ENCODE measurements at regions not wholly inside any gene's neighbourhood (a gene's known extent, or its start where the extent isn't known, plus 50 kb on each side); places are given as distances from the start of the nearest gene placed in this dataset.
"Not testable (repeated sequence)": the region's sequence is repeated elsewhere in the genome, so short reads cannot be mapped to it uniquely, and the experiment has no call there.

GRCh38 chr22:22372086-22372485 lies 127.5 kb downstream of the VPREB1 start:
- no peak for DNase-seq (ENCODE audit: low spot score)

- DNase-seq (ENCODE audit: low spot score), result no peak
These were observed 129.6 kb downstream of the VPREB1 start for GRCh38 chr22:22374163-22374562.

- DNase-seq (ENCODE audit: low spot score), result no peak
These were observed 130.0 kb downstream of the VPREB1 start for GRCh38 chr22:22374579-22374978.

GRCh38 chr22:22375576-22376351 lies 131.2 kb downstream of the VPREB1 start:
- DNase-seq (ENCODE audit: low spot score), result no peak

GRCh38 chr22:22376352-22376706 lies 131.7 kb downstream of the VPREB1 start:
- no peak for DNase-seq (ENCODE audit: low spot score)

GRCh38 chr22:22376884-22377283 lies 131.7 kb downstream of the ZNF280B start:
- DNase-seq (ENCODE audit: low spot score), result not testable (repeated sequence)

GRCh38 chr22:22377335-22377734 lies 131.2 kb downstream of the ZNF280B start:
- no peak for DNase-seq (ENCODE audit: low spot score)

- DNase-seq (ENCODE audit: low spot score), result no peak
These were observed 129.8 kb downstream of the ZNF280B start for GRCh38 chr22:22378446-22379415.

- no peak for DNase-seq (ENCODE audit: low spot score)
These were observed 128.2 kb downstream of the ZNF280B start for GRCh38 chr22:22380098-22381030.

GRCh38 chr22:22381292-22381691 lies 127.2 kb downstream of the ZNF280B start:
- DNase-seq (ENCODE audit: low spot score), result not testable (repeated sequence)

GRCh38 chr22:22384267-22384666 lies 124.3 kb downstream of the ZNF280B start:
- DNase-seq (ENCODE audit: low spot score), result no peak

GRCh38 chr22:22384668-22385244 lies 123.8 kb downstream of the ZNF280B start:
- no peak for DNase-seq (ENCODE audit: low spot score)

GRCh38 chr22:22386602-22387385 lies 121.7 kb downstream of the ZNF280B start:
- no peak for DNase-seq (ENCODE audit: low spot score)

GRCh38 chr22:22387386-22387736 lies 121.2 kb downstream of the ZNF280B start:
- DNase-seq (ENCODE audit: low spot score), result no peak

GRCh38 chr22:22388090-22388489 lies 120.5 kb downstream of the ZNF280B start:
- DNase-seq (ENCODE audit: low spot score), result no peak

- DNase-seq (ENCODE audit: low spot score), result no peak
These were observed 120.0 kb downstream of the ZNF280B start for GRCh38 chr22:22388494-22388893.

GRCh38 chr22:22389467-22389866 lies 119.1 kb downstream of the ZNF280B start:
- no peak for DNase-seq (ENCODE audit: low spot score)

- DNase-seq (ENCODE audit: low spot score), result no peak
These were observed 117.6 kb downstream of the ZNF280B start for GRCh38 chr22:22390989-22391388.

- DNase-seq (ENCODE audit: low spot score), result no peak
These were observed 117.0 kb downstream of the ZNF280B start for GRCh38 chr22:22391543-22391942.

- DNase-seq (ENCODE audit: low spot score), result no peak
These were observed 116.4 kb downstream of the ZNF280B start for GRCh38 chr22:22392131-22392530.

- no peak for DNase-seq (ENCODE audit: low spot score)
These were observed 114.0 kb downstream of the ZNF280B start for GRCh38 chr22:22394591-22394990.

All from CD4-positive, alpha-beta T cell treated with Interleukin-15 for 4 hours (primary cell).